ENCODE measurements at regions not wholly inside any gene's neighbourhood (a gene's known extent, or its start where the extent isn't known, plus 50 kb on each side); places are given as distances from the start of the nearest gene placed in this dataset.

DNA sequence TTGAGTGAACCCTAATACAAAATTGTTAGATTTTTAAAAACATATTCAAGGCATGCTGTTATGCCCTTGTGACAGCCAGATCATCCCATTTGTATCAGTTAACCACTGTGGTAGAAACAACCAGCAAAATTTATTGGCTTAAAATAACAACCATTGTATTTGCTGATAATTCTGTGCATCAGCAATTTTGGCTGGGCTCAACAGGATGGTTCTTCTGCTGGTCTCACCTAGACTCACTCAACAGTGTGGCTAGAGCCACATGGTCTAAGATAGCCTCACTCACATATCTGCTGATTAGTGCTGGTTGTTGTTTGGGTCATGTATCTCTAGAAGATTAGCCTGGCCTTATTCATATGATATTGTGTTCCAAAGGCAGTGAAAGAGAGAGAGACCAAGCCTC lies 160.1 kb upstream of the GATA6 start:
- Histone ChIP-seq H3K27me3 (ENCODE audit: insufficient read depth, low read depth, severe bottlenecking) (peaks cover 5% of the 10 kb centered on the region), H3K27ac (no peak overlapping the region), H3K9me3 (ENCODE audit: severe bottlenecking) (no peaks in the 10 kb centered on the region), H3K36me3 (no peaks in the 10 kb centered on the region), H3K4me3 (ENCODE audit: low read depth, low read length) (no peak overlapping the region)
- no peak for DNase-seq
- TF ChIP-seq, protein P1, sequence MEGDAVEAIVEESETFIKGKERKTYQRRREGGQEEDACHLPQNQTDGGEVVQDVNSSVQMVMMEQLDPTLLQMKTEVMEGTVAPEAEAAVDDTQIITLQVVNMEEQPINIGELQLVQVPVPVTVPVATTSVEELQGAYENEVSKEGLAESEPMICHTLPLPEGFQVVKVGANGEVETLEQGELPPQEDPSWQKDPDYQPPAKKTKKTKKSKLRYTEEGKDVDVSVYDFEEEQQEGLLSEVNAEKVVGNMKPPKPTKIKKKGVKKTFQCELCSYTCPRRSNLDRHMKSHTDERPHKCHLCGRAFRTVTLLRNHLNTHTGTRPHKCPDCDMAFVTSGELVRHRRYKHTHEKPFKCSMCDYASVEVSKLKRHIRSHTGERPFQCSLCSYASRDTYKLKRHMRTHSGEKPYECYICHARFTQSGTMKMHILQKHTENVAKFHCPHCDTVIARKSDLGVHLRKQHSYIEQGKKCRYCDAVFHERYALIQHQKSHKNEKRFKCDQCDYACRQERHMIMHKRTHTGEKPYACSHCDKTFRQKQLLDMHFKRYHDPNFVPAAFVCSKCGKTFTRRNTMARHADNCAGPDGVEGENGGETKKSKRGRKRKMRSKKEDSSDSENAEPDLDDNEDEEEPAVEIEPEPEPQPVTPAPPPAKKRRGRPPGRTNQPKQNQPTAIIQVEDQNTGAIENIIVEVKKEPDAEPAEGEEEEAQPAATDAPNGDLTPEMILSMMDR (IDR thresholded peaks at IDR 0.05; ENCODE audit: low read depth, low read length), result no peak

GRCh38 chr18:22013993-22014392 lies 155.4 kb upstream of the GATA6 start:
- no peak overlapping the region for H3K4me3 ChIP-seq (ENCODE audit: low read depth, low read length)
- H3K36me3 ChIP-seq, result no peaks in the 10 kb centered on the region
- H3K27ac ChIP-seq, result no peak overlapping the region
- TF ChIP-seq, protein P1 (IDR thresholded peaks at IDR 0.05; ENCODE audit: low read depth, low read length), result no peak
- no peaks in the 10 kb centered on the region for H3K9me3 ChIP-seq (ENCODE audit: severe bottlenecking)
- no peak for DNase-seq
- H3K27me3 ChIP-seq (ENCODE audit: insufficient read depth, low read depth, severe bottlenecking), result peaks cover 5% of the 10 kb centered on the region

- TF ChIP-seq, protein P1 (IDR thresholded peaks at IDR 0.05; ENCODE audit: low read depth, low read length), result no peak
- no peak for DNase-seq
- no peaks in the 10 kb centered on the region for H3K9me3 ChIP-seq (ENCODE audit: severe bottlenecking)
- no peaks in the 10 kb centered on the region for H3K36me3 ChIP-seq
- peaks cover 5% of the 10 kb centered on the region for H3K27me3 ChIP-seq (ENCODE audit: insufficient read depth, low read depth, severe bottlenecking)
- H3K4me3 ChIP-seq (ENCODE audit: low read depth, low read length), result no peak overlapping the region
- H3K27ac ChIP-seq, result no peak overlapping the region
Observed at GRCh38 chr18:22015156-22015555, 154.2 kb upstream of the GATA6 start.

GRCh38 chr18:22018366-22018765 lies 151.0 kb upstream of the GATA6 start:
- TF ChIP-seq, protein P1 (IDR thresholded peaks at IDR 0.05; ENCODE audit: low read depth, low read length), result no peak
- no peak overlapping the region for H3K4me3 ChIP-seq (ENCODE audit: low read depth, low read length)
- H3K27me3 ChIP-seq (ENCODE audit: insufficient read depth, low read depth, severe bottlenecking), result peaks cover 5% of the 10 kb centered on the region
- H3K9me3 ChIP-seq (ENCODE audit: severe bottlenecking), result no peaks in the 10 kb centered on the region
- DNase-seq, result no peak
- H3K36me3 ChIP-seq, result no peaks in the 10 kb centered on the region
- no peak overlapping the region for H3K27ac ChIP-seq

DNA sequence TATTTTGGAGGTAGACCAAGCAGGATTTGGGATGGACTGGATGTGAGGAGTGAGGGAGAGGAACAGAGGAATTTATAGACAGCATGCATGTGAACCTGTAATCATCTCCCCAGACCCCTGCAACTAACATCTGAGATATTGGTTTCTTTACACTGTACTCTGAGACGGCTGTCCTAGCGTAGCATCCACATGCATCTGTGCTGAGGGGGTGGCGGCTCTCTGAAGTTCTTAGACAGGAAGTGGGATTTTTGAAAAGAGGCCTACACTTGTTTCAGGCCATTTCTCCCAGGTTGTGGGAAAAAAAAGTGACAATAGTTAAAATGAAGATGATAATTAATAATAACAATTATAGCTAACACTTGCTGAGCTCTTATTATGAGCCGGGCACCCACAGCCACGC lies 150.2 kb upstream of the GATA6 start:
- no peak for DNase-seq
- TF ChIP-seq, protein P1 (IDR thresholded peaks at IDR 0.05; ENCODE audit: low read depth, low read length), result no peak
- Histone ChIP-seq H3K27ac (no peak overlapping the region), H3K4me3 (ENCODE audit: low read depth, low read length) (no peak overlapping the region), H3K27me3 (ENCODE audit: insufficient read depth, low read depth, severe bottlenecking) (no peaks in the 10 kb centered on the region), H3K36me3 (no peaks in the 10 kb centered on the region), H3K9me3 (ENCODE audit: severe bottlenecking) (no peaks in the 10 kb centered on the region)

- no peak for DNase-seq
- Histone ChIP-seq H3K36me3 (no peaks in the 10 kb centered on the region), H3K27me3 (ENCODE audit: insufficient read depth, low read depth, severe bottlenecking) (no peaks in the 10 kb centered on the region), H3K4me3 (ENCODE audit: low read depth, low read length) (no peak overlapping the region), H3K9me3 (ENCODE audit: severe bottlenecking) (no peaks in the 10 kb centered on the region), H3K27ac (no peak overlapping the region)
- TF ChIP-seq, protein P1 (IDR thresholded peaks at IDR 0.05; ENCODE audit: low read depth, low read length), result no peak
Observed at GRCh38 chr18:22020127-22020866, 149.1 kb upstream of the GATA6 start.
